ENCODE measurements at regions not wholly inside any gene's neighbourhood (a gene's known extent, or its start where the extent isn't known, plus 50 kb on each side); places are given as distances from the start of the nearest gene placed in this dataset.

DNA sequence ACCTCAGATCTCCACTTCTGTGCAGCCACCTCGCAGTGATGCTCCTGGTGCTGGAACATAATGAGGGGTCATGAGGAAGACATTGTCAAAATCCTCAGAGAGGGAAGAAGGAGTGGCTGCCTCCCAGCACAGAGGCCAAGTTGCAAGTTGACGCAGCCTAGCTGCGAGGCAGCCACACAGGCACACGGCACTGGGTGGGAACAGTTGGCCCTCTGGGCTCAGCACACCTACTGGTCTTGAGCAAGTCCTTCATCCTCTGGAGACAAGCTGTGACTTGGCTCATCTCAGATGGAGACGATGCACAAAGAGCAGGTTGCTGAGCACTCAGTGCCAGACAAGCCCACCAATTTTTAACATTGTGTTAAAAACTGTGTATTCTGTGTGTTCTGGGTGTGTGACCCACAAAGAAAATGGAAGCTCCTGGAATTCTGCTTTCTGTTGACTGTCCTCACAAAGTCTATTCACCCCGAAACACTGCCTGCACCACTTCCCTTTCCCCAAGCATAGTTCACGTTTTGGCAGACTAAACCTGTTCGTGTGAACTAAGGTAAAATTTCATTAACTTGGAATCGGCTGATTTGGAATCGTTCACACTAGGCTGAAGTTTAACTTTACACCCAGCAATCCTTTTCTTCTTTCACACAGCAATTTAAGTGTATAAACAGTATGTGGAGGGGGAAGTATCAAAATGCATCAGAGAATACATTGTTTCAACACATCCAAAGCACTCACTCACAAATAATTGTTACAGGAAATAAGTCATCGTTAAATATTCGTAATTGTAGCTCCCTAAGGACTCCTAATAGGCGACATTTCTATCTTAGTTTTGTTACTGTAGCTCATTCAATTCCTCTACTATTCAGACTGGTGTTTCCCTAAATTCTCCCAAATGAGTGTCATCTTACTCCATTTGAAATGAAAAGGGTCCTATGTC is 266.6 kb upstream of the ID2 start:
- no peak for TF ChIP-seq CTCF (IDR thresholded peaks at IDR 0.05)
- H3K27me3 ChIP-seq = no peaks in the 10 kb centered on the region
- H3K4me3 ChIP-seq (ENCODE audit: low read depth in 1 of 2, low read length in 1 of 2) = peak overlapping the region; percentile 3 to 42
- no peaks in the 10 kb centered on the region for H3K9me3 ChIP-seq
- H3K36me3 ChIP-seq = no peaks in the 10 kb centered on the region
- H3K4me1 ChIP-seq (ENCODE audit: control insufficient read depth in 1 of 2, insufficient read depth in 1 of 2, low read depth in 1 of 2, low read length in 1 of 2) = peaks cover 77 to 78% of the 10 kb centered on the region in 2 experiments
- peak overlapping the region; percentile 98 for H3K27ac ChIP-seq

DNA sequence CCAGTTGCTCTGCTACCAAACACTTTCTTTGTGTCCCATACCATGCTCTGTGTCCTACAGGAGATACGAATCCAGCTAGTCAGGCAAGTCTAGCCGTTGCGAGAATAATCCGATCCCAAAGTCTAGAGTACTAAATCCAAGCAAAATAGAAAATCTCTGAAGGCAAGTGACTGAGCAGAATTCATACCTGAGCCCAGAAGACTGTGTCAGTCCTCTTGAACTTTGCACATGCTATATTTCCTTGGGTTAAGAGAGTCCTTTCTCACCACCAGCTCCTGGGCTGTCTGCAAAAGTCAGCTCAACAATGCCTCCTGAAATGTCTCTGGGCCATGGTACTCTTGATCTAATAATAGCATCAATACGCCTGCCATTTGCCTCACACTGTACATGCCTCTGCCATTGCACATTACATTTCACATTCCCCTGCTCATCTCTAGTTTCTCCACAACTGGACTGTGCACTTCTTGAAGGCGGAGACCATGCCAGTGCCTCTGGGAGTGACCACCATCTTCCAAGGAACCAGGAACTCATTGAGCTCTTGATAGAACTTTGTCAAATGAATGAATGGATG is 265.8 kb upstream of the ID2 start:
- Histone ChIP-seq H3K4me1 (ENCODE audit: control insufficient read depth in 1 of 2, insufficient read depth in 1 of 2, low read depth in 1 of 2, low read length in 1 of 2) (peaks cover 70 to 72% of the 10 kb centered on the region in 2 experiments), H3K27me3 (no peaks in the 10 kb centered on the region), H3K9me3 (no peaks in the 10 kb centered on the region), H3K36me3 (no peaks in the 10 kb centered on the region), H3K27ac (peak overlapping the region; percentile 98), H3K4me3 (ENCODE audit: low read depth in 1 of 2, low read length in 1 of 2) (no peak overlapping the region)
- no peak for TF ChIP-seq CTCF (IDR thresholded peaks at IDR 0.05)

- no peak for TF ChIP-seq CTCF (IDR thresholded peaks at IDR 0.05)
- Histone ChIP-seq H3K4me1 (ENCODE audit: control insufficient read depth in 1 of 2, insufficient read depth in 1 of 2, low read depth in 1 of 2, low read length in 1 of 2) (peaks cover 69 to 70% of the 10 kb centered on the region in 2 experiments), H3K27me3 (no peaks in the 10 kb centered on the region), H3K36me3 (no peaks in the 10 kb centered on the region), H3K9me3 (no peaks in the 10 kb centered on the region), H3K4me3 (ENCODE audit: low read depth in 1 of 2, low read length in 1 of 2) (peak overlapping the region in 1 of 2 experiments; percentile 20), H3K27ac (peak overlapping the region; percentile 98)
Measured at GRCh38 chr2:8416849-8417832, 264.7 kb upstream of the ID2 start.

- Histone ChIP-seq H3K27ac (peak overlapping the region; percentile 16), H3K4me3 (ENCODE audit: low read depth in 1 of 2, low read length in 1 of 2) (no peak overlapping the region), H3K27me3 (no peaks in the 10 kb centered on the region), H3K4me1 (ENCODE audit: control insufficient read depth in 1 of 2, insufficient read depth in 1 of 2, low read depth in 1 of 2, low read length in 1 of 2) (peaks cover 55 to 58% of the 10 kb centered on the region in 2 experiments), H3K9me3 (no peaks in the 10 kb centered on the region), H3K36me3 (no peaks in the 10 kb centered on the region)
- TF ChIP-seq CTCF (IDR thresholded peaks at IDR 0.05) = no peak
Measured at GRCh38 chr2:8418721-8419120, 263.1 kb upstream of the ID2 start.
